ENCODE measurements at regions not wholly inside any gene's neighbourhood (a gene's known extent, or its start where the extent isn't known, plus 50 kb on each side); places are given as distances from the start of the nearest gene placed in this dataset.

GRCh38 chr1:5265438-5266075, 611.1 kb downstream of the AJAP1 start:
- DNase-seq: no peak

DNA sequence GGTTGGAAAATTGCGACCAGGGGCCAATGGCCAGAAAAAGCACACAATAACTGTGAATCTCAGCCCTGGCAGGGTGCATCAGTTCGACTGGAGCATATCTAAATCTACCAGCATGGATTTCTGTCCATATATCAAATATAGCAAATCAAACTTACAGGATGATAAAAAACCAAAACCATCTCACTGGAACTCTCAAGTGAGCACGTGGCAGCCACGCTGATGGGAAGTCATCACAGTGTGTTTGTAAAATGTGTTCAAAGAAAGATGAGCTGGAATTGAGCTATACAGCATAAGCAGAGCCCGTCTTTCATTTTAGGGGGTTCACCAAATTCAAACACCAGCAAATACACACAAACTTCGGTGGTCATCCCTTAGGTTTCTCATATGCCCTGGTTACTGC, 610.1 kb downstream of the AJAP1 start:
- DNase-seq: no peak

DNA sequence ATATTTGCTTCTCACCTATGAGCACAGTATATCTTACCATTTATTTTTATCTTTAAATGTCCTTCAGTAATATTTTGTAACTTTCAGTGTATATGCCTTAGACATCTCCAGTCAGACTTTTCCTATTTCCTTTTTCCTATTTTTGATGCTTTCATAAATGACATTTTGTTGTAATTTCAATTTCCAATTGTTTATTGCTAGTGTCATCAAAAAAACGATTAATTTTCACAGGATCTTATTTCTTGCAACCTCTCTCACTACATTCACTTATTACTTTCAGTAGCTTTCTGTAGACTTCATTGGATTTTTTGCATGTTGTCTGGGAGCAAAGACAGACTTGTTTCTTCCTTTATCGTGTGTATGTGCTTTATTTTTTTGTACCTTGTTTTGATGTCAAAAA, 602.4 kb downstream of the AJAP1 start:
- no peak for DNase-seq

- DNase-seq: no peak
Observed at GRCh38 chr1:5254975-5255374, 600.6 kb downstream of the AJAP1 start.

DNA sequence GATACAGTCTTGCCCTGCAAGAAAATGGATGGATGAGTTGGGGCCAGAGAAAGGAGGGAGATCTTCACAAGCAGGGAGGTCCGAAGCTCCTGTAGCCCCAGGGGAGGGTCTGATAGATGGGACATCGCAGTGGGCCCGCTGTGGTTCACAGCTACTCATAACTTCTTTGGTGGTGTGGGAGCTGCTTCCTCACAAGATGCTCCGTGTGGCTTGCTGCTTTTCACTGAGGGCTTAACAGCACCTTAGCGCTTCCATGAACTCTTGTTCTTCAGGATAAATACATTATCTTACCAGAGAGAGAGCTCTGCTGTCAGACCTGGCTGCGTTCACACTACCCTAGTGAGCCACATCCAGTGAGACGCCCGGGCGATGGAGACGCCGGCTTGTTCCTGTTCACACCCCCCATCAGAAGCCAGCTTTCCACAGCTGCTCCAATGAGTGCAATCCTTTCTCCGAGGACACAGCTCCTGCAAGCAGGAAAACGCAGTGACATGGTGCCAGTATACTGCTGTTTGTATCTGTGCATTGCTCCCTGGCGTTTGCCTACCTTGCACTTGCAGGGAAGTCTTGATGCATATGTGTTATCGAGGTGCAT, 599.8 kb downstream of the AJAP1 start:
- DNase-seq: no peak

GRCh38 chr1:5253036-5253435, 598.6 kb downstream of the AJAP1 start:
- no peak for DNase-seq

GRCh38 chr1:5250336-5250735, 595.9 kb downstream of the AJAP1 start:
- no peak for DNase-seq

- no peak for DNase-seq
Observed at GRCh38 chr1:5245348-5245747, 590.9 kb downstream of the AJAP1 start.

- DNase-seq: no peak
Observed at GRCh38 chr1:5244631-5245285, 590.3 kb downstream of the AJAP1 start.

GRCh38 chr1:5242850-5243249, 588.4 kb downstream of the AJAP1 start:
- no peak for DNase-seq

GRCh38 chr1:5239911-5240310, 585.5 kb downstream of the AJAP1 start:
- DNase-seq: no peak

- no peak for DNase-seq
Observed at GRCh38 chr1:5238351-5239130, 584.1 kb downstream of the AJAP1 start.

DNA sequence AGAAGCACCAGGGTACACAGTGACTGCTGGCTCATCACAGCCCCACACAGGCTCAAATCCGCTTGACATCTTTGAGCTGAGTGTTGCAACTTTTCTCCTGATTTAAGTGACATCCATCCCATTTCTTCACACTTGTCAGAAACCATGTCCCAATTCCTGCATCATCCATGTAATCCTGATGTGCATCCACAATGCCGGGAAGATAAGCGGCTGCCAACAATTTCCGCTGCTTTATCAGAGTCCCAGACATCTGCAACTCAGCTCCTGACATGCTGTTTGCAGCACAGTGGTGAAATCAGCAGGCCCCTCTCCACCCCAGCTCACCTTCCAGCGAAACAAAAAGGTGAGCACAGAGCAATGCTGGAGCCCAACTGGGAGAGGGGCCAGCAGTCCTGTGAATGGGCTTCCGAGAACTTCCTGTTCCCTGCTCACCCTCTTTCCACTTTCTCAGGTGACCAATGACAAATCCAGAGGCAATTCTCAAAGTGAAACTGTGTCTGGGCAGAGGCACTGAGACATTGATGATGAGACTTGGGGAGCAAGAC, 581.0 kb downstream of the AJAP1 start:
- no peak for DNase-seq

DNA sequence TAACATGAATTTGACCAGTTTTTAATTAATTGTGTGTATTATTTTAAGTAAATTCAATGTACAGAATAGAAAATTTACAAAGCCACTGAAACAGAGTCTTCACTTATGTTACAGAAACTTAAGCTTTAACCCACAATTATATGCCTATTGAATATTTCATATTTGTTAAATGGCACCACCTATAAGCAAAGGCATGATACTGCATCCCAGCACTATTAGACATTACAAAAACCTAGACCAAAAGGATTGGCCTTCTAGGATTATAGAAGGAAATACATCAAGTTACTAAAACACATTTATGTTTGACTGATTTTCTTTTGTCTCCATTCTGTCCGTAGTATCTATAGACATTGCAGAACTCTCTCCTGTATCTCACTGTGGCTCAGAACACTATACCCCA, 578.1 kb downstream of the AJAP1 start:
- no peak for DNase-seq

DNA sequence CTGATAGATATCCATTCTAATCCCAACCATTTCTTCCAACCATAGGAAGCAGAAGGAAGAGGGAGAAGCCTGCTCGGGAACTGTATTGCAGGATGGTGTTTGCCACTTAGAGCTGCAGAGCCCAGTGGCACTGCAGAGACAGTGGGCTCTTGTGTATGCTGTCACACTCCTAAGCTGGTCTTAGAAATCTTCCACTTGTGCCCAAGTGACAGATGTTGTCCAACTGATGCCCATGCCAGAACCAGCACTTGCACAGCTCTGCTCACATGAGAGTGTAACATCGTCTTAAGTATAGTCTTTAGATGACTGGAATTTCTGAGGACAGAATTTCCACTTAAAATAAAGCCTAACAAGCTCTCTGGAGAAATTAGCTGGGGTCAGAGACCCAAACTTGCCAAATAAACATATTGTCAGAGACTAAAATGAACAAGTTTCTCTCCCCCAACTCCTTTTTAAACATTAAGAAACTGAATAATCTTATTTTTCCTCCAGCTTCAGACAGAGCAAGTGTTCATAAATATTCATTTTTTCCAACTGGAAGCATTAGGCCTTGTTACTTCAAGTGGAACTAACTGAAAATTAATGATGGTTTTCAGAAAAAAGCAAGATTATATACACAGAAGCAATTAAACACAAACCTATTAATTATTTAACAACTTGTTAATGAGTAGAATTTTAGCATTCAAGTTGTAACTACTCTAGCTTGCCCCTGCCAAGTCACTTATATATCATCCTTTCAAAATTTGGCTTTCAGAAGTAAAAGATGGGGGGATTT, 577.3 kb downstream of the AJAP1 start:
- no peak for DNase-seq

DNA sequence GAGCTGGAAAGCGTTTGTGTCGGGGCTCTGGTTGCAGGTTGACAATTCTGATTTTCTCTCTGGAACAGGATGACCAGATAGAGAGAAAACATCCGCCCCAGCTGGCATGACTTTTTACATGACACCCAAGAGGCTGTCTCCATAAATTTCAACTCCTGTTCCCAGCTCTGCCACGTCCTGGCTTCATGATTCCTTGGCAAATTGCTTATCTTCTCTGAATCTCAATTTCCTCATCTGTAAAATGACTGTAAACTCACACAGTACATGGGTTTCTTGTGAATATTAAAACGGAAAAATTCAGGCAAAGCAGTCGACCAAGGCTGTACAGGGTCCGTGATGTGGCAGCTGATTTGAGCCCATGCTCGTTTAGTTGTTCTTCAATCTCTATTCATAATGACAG, 572.7 kb downstream of the AJAP1 start:
- DNase-seq: no peak

DNA sequence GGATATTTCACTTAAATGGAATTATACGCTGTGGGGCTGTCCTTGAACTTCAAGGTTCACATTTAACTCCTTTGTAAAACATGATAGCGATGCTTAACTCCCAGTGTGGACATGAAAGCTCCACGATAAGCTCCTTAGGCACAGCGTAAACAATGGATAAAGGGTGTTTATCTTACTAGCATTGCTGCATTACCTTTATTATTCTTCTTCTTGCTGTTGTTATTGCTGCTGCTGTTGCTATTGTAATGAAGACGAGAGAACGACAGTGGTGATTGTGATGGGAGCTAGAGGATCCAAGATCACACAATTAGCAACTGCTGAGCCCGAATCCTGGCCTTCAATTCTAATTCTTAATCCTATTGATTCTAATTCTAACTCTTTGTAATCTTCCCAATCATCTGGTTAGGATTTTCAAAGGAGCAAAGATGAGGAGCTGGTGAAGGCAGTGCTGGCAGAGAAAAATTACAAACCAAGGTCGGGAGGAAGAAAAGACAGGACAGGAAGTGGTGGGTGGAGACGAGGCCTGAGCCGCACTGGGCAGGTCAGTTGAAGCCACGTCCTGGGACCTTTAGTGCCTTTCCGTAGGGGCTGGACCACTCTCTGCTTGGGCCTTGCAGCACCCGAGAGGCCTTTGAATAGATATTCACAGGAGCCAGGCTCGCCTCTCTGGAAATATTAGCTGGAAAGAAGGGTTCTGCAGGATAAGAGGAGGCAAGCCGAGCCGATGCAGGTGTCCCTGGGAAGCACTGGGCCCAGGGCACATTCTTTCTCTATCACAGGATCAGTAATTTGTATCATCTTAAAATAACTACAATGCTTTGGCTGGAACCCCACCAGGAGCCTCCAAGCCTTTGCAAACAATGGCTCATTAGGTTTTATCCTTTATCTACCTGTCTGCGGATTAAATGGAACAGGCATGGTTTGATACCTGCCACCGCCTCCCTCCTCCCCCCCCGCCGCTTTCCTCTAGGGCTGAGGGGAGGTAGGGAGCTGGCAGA, 571.6 kb downstream of the AJAP1 start:
- DNase-seq: no peak

DNA sequence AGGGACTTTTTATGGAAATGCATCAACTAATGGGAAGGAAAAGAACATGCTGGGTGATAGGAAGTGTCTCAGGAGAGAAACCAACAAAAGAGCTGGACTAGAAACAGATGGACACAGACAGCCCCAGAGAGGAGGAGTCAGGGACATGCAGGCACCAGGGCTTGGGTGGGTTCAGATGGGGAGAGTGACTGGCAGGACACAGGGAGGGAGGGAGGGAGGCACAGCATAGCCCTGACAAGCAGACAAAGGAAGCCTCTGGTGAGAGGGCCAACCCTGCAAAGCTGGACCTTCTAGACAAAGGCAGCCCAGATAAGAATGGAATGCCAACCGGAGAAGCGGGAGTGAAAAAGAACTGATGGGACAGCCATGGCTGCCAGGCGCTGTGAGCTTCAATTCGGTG, 568.8 kb downstream of the AJAP1 start:
- no peak for DNase-seq

DNA sequence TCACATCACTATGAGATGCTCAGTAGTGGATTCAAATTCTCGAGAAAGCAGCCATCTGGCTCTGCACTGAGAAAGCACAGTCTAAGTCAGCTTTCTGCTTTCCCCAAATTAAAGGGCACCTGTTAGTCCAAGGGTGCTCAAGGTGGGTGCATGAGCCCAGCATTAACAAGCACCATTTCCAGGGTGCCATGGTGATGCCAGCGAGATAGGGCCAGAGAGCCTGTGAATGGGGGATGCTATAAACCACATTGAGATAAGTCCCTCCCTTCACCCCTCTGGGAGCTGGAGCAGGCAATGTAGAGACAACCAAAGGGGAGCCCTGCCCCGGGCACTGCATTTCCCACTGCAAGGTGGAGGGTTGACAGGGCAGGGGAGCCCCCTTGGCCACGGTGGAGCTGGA, 568.2 kb downstream of the AJAP1 start:
- DNase-seq: no peak

DNA sequence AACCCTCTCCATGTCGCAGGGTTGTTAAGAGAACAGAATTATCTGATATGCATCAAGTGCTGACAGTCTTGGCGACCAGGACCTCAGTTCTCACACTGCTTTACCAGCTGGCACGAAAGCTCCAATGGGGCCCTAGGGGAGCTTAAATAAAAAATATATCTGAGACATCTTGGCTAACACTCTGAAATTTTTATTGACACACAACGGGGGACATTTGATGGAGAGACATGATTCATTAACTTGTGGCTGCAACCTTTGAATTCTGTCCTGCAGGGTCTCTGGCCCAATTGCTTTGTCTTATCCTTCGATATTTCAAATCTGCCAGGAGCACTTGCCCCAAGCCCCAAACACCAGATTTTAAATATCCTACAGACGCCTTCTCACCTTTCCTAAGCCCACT, 567.0 kb downstream of the AJAP1 start:
- DNase-seq: no peak

GRCh38 chr1:5220821-5221220, 566.4 kb downstream of the AJAP1 start:
- DNase-seq: no peak
